ENCODE measurements at regions not wholly inside any gene's neighbourhood (a gene's known extent, or its start where the extent isn't known, plus 50 kb on each side); places are given as distances from the start of the nearest gene placed in this dataset.

- H3K9me3 ChIP-seq (ENCODE audit: low read length) = no peaks in the 10 kb centered on the region
- H3K4me2 ChIP-seq (ENCODE audit: low read depth, low read length, poor library complexity, severe bottlenecking) = no peak overlapping the region
- H2AFZ ChIP-seq (ENCODE audit: low read length) = no peak overlapping the region
- H3K36me3 ChIP-seq (ENCODE audit: insufficient read depth, low read length) = no peaks in the 10 kb centered on the region
- no peaks in the 10 kb centered on the region for H3K27me3 ChIP-seq (ENCODE audit: low read length)
- H3K4me1 ChIP-seq (ENCODE audit: low read length) = no peaks in the 10 kb centered on the region
- no peaks in the 10 kb centered on the region for H4K20me1 ChIP-seq (ENCODE audit: insufficient read depth, low read depth, low read length)
- no peak for DNase-seq
- H3K79me2 ChIP-seq (ENCODE audit: low read length) = no peaks in the 10 kb centered on the region
- H3K27ac ChIP-seq (ENCODE audit: low read length) = no peak overlapping the region
- no peaks in the 10 kb centered on the region for H3K9me2 ChIP-seq (replicated peaks; ENCODE audit: insufficient read depth, low read length)
- no peak overlapping the region for H3K4me3 ChIP-seq (ENCODE audit: low read length)
- no peak overlapping the region for H3K9ac ChIP-seq (ENCODE audit: low read length)
These were observed 324.0 kb upstream of the ROPN1 start for GRCh38 chr3:124316034-124316287.

- DNase-seq = no peak
- Histone ChIP-seq H3K9me3 (ENCODE audit: low read length) (no peaks in the 10 kb centered on the region), H3K9me2 (replicated peaks; ENCODE audit: insufficient read depth, low read length) (no peaks in the 10 kb centered on the region), H3K4me1 (ENCODE audit: low read length) (no peaks in the 10 kb centered on the region), H3K4me2 (ENCODE audit: low read depth, low read length, poor library complexity, severe bottlenecking) (no peak overlapping the region), H3K9ac (ENCODE audit: low read length) (no peak overlapping the region), H3K27me3 (ENCODE audit: low read length) (no peaks in the 10 kb centered on the region), H4K20me1 (ENCODE audit: insufficient read depth, low read depth, low read length) (no peaks in the 10 kb centered on the region), H3K79me2 (ENCODE audit: low read length) (no peaks in the 10 kb centered on the region), H2AFZ (ENCODE audit: low read length) (no peak overlapping the region), H3K36me3 (ENCODE audit: insufficient read depth, low read length) (no peaks in the 10 kb centered on the region), H3K27ac (ENCODE audit: low read length) (no peak overlapping the region), H3K4me3 (ENCODE audit: low read length) (no peak overlapping the region)
These were observed 326.1 kb upstream of the ROPN1 start for GRCh38 chr3:124318014-124318413.

GRCh38 chr3:124318656-124319055, 326.7 kb upstream of the ROPN1 start:
- H2AFZ ChIP-seq (ENCODE audit: low read length) = no peak overlapping the region
- no peak overlapping the region for H3K9ac ChIP-seq (ENCODE audit: low read length)
- H3K27me3 ChIP-seq (ENCODE audit: low read length) = no peaks in the 10 kb centered on the region
- no peaks in the 10 kb centered on the region for H3K4me1 ChIP-seq (ENCODE audit: low read length)
- H4K20me1 ChIP-seq (ENCODE audit: insufficient read depth, low read depth, low read length) = no peaks in the 10 kb centered on the region
- DNase-seq = no peak
- H3K27ac ChIP-seq (ENCODE audit: low read length) = no peak overlapping the region
- H3K79me2 ChIP-seq (ENCODE audit: low read length) = no peaks in the 10 kb centered on the region
- H3K4me3 ChIP-seq (ENCODE audit: low read length) = no peak overlapping the region
- no peaks in the 10 kb centered on the region for H3K9me2 ChIP-seq (replicated peaks; ENCODE audit: insufficient read depth, low read length)
- no peaks in the 10 kb centered on the region for H3K36me3 ChIP-seq (ENCODE audit: insufficient read depth, low read length)
- H3K9me3 ChIP-seq (ENCODE audit: low read length) = no peaks in the 10 kb centered on the region
- no peak overlapping the region for H3K4me2 ChIP-seq (ENCODE audit: low read depth, low read length, poor library complexity, severe bottlenecking)

- H3K9me3 ChIP-seq (ENCODE audit: low read length) = no peaks in the 10 kb centered on the region
- no peak overlapping the region for H3K9ac ChIP-seq (ENCODE audit: low read length)
- H3K4me3 ChIP-seq (ENCODE audit: low read length) = no peak overlapping the region
- no peaks in the 10 kb centered on the region for H4K20me1 ChIP-seq (ENCODE audit: insufficient read depth, low read depth, low read length)
- no peak overlapping the region for H3K4me2 ChIP-seq (ENCODE audit: low read depth, low read length, poor library complexity, severe bottlenecking)
- H2AFZ ChIP-seq (ENCODE audit: low read length) = no peak overlapping the region
- H3K27ac ChIP-seq (ENCODE audit: low read length) = no peak overlapping the region
- no peaks in the 10 kb centered on the region for H3K79me2 ChIP-seq (ENCODE audit: low read length)
- no peaks in the 10 kb centered on the region for H3K4me1 ChIP-seq (ENCODE audit: low read length)
- no peaks in the 10 kb centered on the region for H3K9me2 ChIP-seq (replicated peaks; ENCODE audit: insufficient read depth, low read length)
- H3K36me3 ChIP-seq (ENCODE audit: insufficient read depth, low read length) = no peaks in the 10 kb centered on the region
- no peaks in the 10 kb centered on the region for H3K27me3 ChIP-seq (ENCODE audit: low read length)
- DNase-seq = no peak
These were observed 329.1 kb upstream of the ROPN1 start for GRCh38 chr3:124320976-124321375.

GRCh38 chr3:124322309-124322880, 330.5 kb upstream of the ROPN1 start:
- H3K27me3 ChIP-seq (ENCODE audit: low read length) = no peaks in the 10 kb centered on the region
- no peak overlapping the region for H2AFZ ChIP-seq (ENCODE audit: low read length)
- H3K27ac ChIP-seq (ENCODE audit: low read length) = no peak overlapping the region
- no peaks in the 10 kb centered on the region for H3K36me3 ChIP-seq (ENCODE audit: insufficient read depth, low read length)
- H3K4me1 ChIP-seq (ENCODE audit: low read length) = no peaks in the 10 kb centered on the region
- no peak for DNase-seq
- H3K9me3 ChIP-seq (ENCODE audit: low read length) = no peaks in the 10 kb centered on the region
- no peaks in the 10 kb centered on the region for H3K9me2 ChIP-seq (replicated peaks; ENCODE audit: insufficient read depth, low read length)
- no peaks in the 10 kb centered on the region for H4K20me1 ChIP-seq (ENCODE audit: insufficient read depth, low read depth, low read length)
- H3K79me2 ChIP-seq (ENCODE audit: low read length) = no peaks in the 10 kb centered on the region
- H3K4me2 ChIP-seq (ENCODE audit: low read depth, low read length, poor library complexity, severe bottlenecking) = no peak overlapping the region
- H3K4me3 ChIP-seq (ENCODE audit: low read length) = no peak overlapping the region
- no peak overlapping the region for H3K9ac ChIP-seq (ENCODE audit: low read length)

GRCh38 chr3:124322966-124323365, 331.0 kb upstream of the ROPN1 start:
- no peak for DNase-seq
- H3K36me3 ChIP-seq (ENCODE audit: insufficient read depth, low read length) = no peaks in the 10 kb centered on the region
- H3K27me3 ChIP-seq (ENCODE audit: low read length) = no peaks in the 10 kb centered on the region
- H3K9me2 ChIP-seq (replicated peaks; ENCODE audit: insufficient read depth, low read length) = no peaks in the 10 kb centered on the region
- H3K79me2 ChIP-seq (ENCODE audit: low read length) = no peaks in the 10 kb centered on the region
- no peaks in the 10 kb centered on the region for H3K4me1 ChIP-seq (ENCODE audit: low read length)
- no peak overlapping the region for H3K4me2 ChIP-seq (ENCODE audit: low read depth, low read length, poor library complexity, severe bottlenecking)
- no peak overlapping the region for H3K4me3 ChIP-seq (ENCODE audit: low read length)
- H3K9me3 ChIP-seq (ENCODE audit: low read length) = no peaks in the 10 kb centered on the region
- H2AFZ ChIP-seq (ENCODE audit: low read length) = no peak overlapping the region
- H4K20me1 ChIP-seq (ENCODE audit: insufficient read depth, low read depth, low read length) = no peaks in the 10 kb centered on the region
- H3K9ac ChIP-seq (ENCODE audit: low read length) = no peak overlapping the region
- no peak overlapping the region for H3K27ac ChIP-seq (ENCODE audit: low read length)

- H3K27me3 ChIP-seq (ENCODE audit: low read length) = no peaks in the 10 kb centered on the region
- DNase-seq = no peak
- no peaks in the 10 kb centered on the region for H3K4me1 ChIP-seq (ENCODE audit: low read length)
- no peak overlapping the region for H3K4me2 ChIP-seq (ENCODE audit: low read depth, low read length, poor library complexity, severe bottlenecking)
- no peaks in the 10 kb centered on the region for H4K20me1 ChIP-seq (ENCODE audit: insufficient read depth, low read depth, low read length)
- no peaks in the 10 kb centered on the region for H3K79me2 ChIP-seq (ENCODE audit: low read length)
- H3K36me3 ChIP-seq (ENCODE audit: insufficient read depth, low read length) = no peaks in the 10 kb centered on the region
- no peak overlapping the region for H3K4me3 ChIP-seq (ENCODE audit: low read length)
- H3K9ac ChIP-seq (ENCODE audit: low read length) = no peak overlapping the region
- H3K9me2 ChIP-seq (replicated peaks; ENCODE audit: insufficient read depth, low read length) = no peaks in the 10 kb centered on the region
- no peak overlapping the region for H3K27ac ChIP-seq (ENCODE audit: low read length)
- no peak overlapping the region for H2AFZ ChIP-seq (ENCODE audit: low read length)
- no peaks in the 10 kb centered on the region for H3K9me3 ChIP-seq (ENCODE audit: low read length)
These were observed 333.3 kb upstream of the ROPN1 start for GRCh38 chr3:124325248-124325647.

- H3K4me2 ChIP-seq (ENCODE audit: low read depth, low read length, poor library complexity, severe bottlenecking) = no peak overlapping the region
- H3K36me3 ChIP-seq (ENCODE audit: insufficient read depth, low read length) = no peaks in the 10 kb centered on the region
- H3K27ac ChIP-seq (ENCODE audit: low read length) = no peak overlapping the region
- H3K4me1 ChIP-seq (ENCODE audit: low read length) = no peaks in the 10 kb centered on the region
- H3K9me2 ChIP-seq (replicated peaks; ENCODE audit: insufficient read depth, low read length) = no peaks in the 10 kb centered on the region
- H4K20me1 ChIP-seq (ENCODE audit: insufficient read depth, low read depth, low read length) = no peaks in the 10 kb centered on the region
- H2AFZ ChIP-seq (ENCODE audit: low read length) = no peak overlapping the region
- H3K4me3 ChIP-seq (ENCODE audit: low read length) = no peak overlapping the region
- H3K79me2 ChIP-seq (ENCODE audit: low read length) = no peaks in the 10 kb centered on the region
- no peak overlapping the region for H3K9ac ChIP-seq (ENCODE audit: low read length)
- no peak for DNase-seq
- no peaks in the 10 kb centered on the region for H3K27me3 ChIP-seq (ENCODE audit: low read length)
- H3K9me3 ChIP-seq (ENCODE audit: low read length) = no peaks in the 10 kb centered on the region
These were observed 337.8 kb upstream of the ROPN1 start for GRCh38 chr3:124329723-124330122.

All from Karpas-422 (cell line).